ENCODE measurements at regions not wholly inside any gene's neighbourhood (a gene's known extent, or its start where the extent isn't known, plus 50 kb on each side); places are given as distances from the start of the nearest gene placed in this dataset.

DNA sequence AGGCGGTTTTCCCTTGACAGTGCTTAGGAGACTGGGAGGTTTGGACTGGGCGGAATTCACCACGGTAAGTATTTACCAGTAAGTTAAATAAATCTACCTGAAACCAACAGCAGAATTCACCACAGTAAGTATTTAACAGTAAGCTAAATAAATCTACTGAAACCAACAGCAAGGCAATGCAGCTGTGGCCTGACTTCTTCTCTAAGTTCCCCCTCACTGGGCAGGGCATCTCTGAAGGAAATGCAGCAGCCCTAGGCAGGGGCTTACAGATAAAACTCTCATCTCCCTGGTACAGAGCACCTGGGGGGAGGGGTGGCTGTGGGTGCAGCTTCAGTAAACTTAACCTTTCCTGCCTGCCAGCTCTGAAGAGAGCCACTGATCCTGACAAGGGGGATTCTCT is 432.5 kb upstream of the LRRTM1 start:
- TF ChIP-seq, protein P1, sequence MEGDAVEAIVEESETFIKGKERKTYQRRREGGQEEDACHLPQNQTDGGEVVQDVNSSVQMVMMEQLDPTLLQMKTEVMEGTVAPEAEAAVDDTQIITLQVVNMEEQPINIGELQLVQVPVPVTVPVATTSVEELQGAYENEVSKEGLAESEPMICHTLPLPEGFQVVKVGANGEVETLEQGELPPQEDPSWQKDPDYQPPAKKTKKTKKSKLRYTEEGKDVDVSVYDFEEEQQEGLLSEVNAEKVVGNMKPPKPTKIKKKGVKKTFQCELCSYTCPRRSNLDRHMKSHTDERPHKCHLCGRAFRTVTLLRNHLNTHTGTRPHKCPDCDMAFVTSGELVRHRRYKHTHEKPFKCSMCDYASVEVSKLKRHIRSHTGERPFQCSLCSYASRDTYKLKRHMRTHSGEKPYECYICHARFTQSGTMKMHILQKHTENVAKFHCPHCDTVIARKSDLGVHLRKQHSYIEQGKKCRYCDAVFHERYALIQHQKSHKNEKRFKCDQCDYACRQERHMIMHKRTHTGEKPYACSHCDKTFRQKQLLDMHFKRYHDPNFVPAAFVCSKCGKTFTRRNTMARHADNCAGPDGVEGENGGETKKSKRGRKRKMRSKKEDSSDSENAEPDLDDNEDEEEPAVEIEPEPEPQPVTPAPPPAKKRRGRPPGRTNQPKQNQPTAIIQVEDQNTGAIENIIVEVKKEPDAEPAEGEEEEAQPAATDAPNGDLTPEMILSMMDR (IDR thresholded peaks at IDR 0.05; ENCODE audit: low read depth, low read length), result no peak
- no peak overlapping the region for H3K4me3 ChIP-seq (ENCODE audit: low read depth, low read length)

DNA sequence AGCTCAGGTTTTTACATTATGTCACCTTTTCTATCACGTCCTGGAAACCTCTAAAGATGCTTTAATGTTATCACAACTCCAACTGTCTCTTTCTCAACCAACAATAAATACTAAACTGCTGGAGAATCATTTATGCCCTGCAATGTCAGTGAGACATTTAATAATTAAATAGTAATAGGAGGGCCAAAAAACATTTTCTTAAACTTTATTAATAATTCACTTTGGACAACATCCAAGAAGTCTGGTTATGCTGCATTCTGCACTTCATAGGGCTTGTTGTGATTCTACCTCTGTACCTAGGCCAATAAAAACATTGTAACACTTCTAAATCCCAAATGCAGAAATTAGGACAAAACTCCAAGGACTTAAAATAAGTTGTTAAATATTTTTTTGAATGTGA is 420.4 kb upstream of the LRRTM1 start:
- TF ChIP-seq, protein P1 (IDR thresholded peaks at IDR 0.05; ENCODE audit: low read depth, low read length), result no peak
- no peak overlapping the region for H3K4me3 ChIP-seq (ENCODE audit: low read depth, low read length)

DNA sequence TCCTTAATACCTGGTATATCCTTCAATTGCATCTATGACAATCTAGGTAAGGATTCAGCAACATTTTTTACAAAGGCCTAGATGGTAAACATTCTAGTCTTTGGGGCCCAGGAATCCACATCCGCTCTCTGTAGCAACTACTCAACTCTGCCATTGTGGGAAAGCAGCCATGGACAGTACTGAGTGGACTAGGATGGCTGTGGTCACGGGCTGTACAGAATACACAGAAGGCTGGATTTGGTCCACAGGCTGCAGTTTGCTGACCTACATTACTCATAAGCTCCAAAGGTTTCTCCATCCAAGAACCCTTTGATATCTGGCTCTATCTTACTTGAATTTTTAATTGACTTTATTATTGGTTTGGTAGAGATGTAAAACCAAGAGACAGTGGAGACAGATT is 418.3 kb upstream of the LRRTM1 start:
- no peak overlapping the region for H3K4me3 ChIP-seq (ENCODE audit: low read depth, low read length)
- TF ChIP-seq, protein P1 (IDR thresholded peaks at IDR 0.05; ENCODE audit: low read depth, low read length), result no peak

DNA sequence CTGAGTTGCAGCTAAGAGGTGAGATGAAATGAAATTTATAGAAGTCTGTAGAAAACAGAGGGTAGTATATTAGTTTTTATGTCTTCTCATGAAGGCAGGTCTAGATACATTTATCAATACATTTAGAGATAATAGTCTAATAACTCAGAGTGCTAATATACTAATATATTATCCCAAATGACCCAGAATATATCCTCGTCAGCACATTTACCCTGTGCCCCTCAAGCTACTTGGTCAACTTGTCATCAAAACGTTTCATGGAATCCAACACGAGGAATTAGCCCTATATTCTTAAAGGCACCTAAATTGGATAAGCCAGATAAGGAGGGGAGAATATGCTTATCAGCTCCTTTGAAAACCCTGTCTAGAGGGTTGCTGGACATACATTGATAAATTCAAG is 415.1 kb upstream of the LRRTM1 start:
- H3K4me3 ChIP-seq (ENCODE audit: low read depth, low read length), result no peak overlapping the region
- TF ChIP-seq, protein P1 (IDR thresholded peaks at IDR 0.05; ENCODE audit: low read depth, low read length), result no peak

DNA sequence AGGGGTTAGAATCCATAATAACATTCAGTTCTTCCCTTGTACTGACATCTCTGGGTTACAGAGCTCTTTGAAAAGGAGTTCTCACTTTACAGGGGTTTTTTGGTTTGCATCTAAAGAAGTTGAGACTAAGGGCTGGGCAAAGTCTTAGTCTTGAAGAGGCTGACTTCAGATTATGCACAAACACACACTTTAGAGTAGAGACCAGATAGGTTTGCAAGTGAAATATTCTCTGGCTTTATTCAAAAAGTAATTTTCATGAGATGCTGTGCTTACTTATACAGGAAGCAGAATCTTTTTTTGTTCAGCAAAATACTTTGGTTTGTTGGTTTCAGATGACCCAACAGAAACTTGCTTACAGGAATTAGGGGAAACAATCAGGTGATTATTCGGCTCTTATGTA is 410.9 kb upstream of the LRRTM1 start:
- TF ChIP-seq, protein P1 (IDR thresholded peaks at IDR 0.05; ENCODE audit: low read depth, low read length), result no peak
- no peak overlapping the region for H3K4me3 ChIP-seq (ENCODE audit: low read depth, low read length)

DNA sequence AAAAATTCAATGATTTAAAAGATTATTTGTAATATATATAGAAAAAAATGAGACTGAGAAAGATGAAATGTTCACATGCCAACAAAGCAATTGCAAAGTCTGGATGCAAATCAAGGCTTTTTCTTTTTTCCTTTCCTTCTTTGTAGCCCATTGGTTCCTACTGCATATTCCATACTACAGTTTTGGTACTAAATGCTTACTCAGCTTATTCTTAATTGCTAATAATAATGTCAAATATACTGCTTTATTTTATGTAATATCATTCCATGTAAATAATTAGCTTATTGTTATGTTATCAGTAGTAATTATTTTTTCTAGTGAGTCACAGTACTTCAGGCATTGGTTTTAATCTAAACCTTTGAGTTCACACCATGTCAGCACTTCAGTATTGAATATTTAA is 407.4 kb upstream of the LRRTM1 start:
- H3K4me3 ChIP-seq (ENCODE audit: low read depth, low read length), result no peak overlapping the region
- TF ChIP-seq, protein P1 (IDR thresholded peaks at IDR 0.05; ENCODE audit: low read depth, low read length), result no peak

DNA sequence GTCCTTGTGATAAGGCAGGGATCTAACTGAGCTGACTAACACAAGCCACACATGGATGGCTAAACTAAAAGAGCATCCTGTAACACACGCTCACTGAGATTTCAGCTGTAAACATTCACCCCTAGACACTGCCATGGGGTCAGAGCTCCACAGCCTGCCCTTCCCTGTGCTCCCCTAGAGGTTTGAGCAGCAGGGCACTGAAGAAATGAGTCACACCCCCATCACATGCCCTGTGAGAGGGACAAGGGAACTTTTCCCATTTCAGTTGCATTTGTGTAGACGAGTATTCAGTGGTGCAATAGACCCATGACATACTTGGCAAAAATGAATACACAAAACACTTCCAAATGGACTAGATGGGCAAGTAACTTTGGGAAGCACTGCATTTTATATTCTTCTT is 402.4 kb upstream of the LRRTM1 start:
- H3K4me3 ChIP-seq (ENCODE audit: low read depth, low read length), result no peak overlapping the region
- TF ChIP-seq, protein P1 (IDR thresholded peaks at IDR 0.05; ENCODE audit: low read depth, low read length), result no peak
